Liver (tissue), 8 donors: ENCODE measurements at regions not wholly inside any gene's neighbourhood (a gene's known extent, or its start where the extent isn't known, plus 50 kb on each side); places are given as distances from the start of the nearest gene placed in this dataset.

ENCODE experiments used
- DNase-seq: peaks from one replicate; pipeline ENCODE4 v3.0.0-alpha.2; 2017; ENCODE audit warnings: low spot score
- H3K27ac ChIP-seq, 2 donors: one replicate each; pipeline ENCODE4 v1.7.0; 2013; ENCODE audit warnings: inconsistent platforms in 2 of 2, low read length in 2 of 2, control low read depth in 1 of 2, low read depth in 1 of 2, mild to moderate bottlenecking in 1 of 2
- H3K27me3 ChIP-seq, 4 donors: one replicate each; pipeline versions ENCODE4 v1.6.1 to v1.7.0; 2013; ENCODE audit warnings: low read length in 3 of 4, inconsistent platforms in 1 of 4, mild to moderate bottlenecking in 1 of 4, moderate library complexity in 1 of 4; ENCODE audit not compliant: control insufficient read depth in 4 of 4, insufficient read depth in 4 of 4
- H3K36me3 ChIP-seq, 4 donors: one replicate each; pipeline versions ENCODE4 v1.6.1 to v1.7.0; 2013; ENCODE audit warnings: low read length in 3 of 4, mild to moderate bottlenecking in 3 of 4, low read depth in 1 of 4, moderate library complexity in 1 of 4; ENCODE audit not compliant: control insufficient read depth in 4 of 4, insufficient read depth in 3 of 4
- H3K4me1 ChIP-seq, 4 donors: one replicate each; pipeline versions ENCODE4 v1.6.1 to v1.7.0; 2013; ENCODE audit warnings: low read length in 3 of 4, mild to moderate bottlenecking in 3 of 4, moderate library complexity in 1 of 4; ENCODE audit not compliant: control insufficient read depth in 4 of 4, insufficient read depth in 4 of 4
- H3K4me3 ChIP-seq, 3 donors: one replicate each; pipeline versions ENCODE4 v1.6.1 to v1.7.0; 2013; ENCODE audit warnings: low read length in 3 of 3, control low read depth in 1 of 3, low read depth in 1 of 3, mild to moderate bottlenecking in 1 of 3
- H3K9ac ChIP-seq, 2 donors: one replicate each; pipeline ENCODE4 v1.7.0; 2013; ENCODE audit warnings: low read length in 2 of 2, mild to moderate bottlenecking in 2 of 2, moderate library complexity in 2 of 2, control low read depth in 1 of 2, low read depth in 1 of 2
- H3K9me3 ChIP-seq, 4 donors: one replicate each; pipeline versions ENCODE4 v1.6.1 to v1.7.0; 2013; ENCODE audit warnings: low read length in 3 of 4; ENCODE audit not compliant: control insufficient read depth in 4 of 4
- EGR1 ChIP-seq, 2 donors: IDR thresholded peaks; 2 replicates each; pipeline ENCODE4 v1.6.1; 2016 to 2018; ENCODE audit warnings: antibody characterized with exemption in 2 of 2, low read depth in 2 of 2
- FOXA1 ChIP-seq: IDR thresholded peaks from 2 replicates; pipeline ENCODE4 v1.6.1; 2016; ENCODE audit warnings: antibody characterized with exemption
- FOXA2 ChIP-seq: IDR thresholded peaks from 2 replicates; pipeline ENCODE4 v1.6.1; 2016; ENCODE audit warnings: antibody characterized with exemption
- GABPA ChIP-seq, 2 donors: IDR thresholded peaks in 1 of 2; conservative IDR thresholded peaks in 1 of 2; 2 replicates each; pipeline ENCODE4 v1.6.1; 2016; ENCODE audit warnings: antibody characterized with exemption in 2 of 2, mild to moderate bottlenecking in 1 of 2, moderate library complexity in 1 of 2
- HNF4A ChIP-seq, 2 donors: conservative IDR thresholded peaks; 2 replicates each; pipeline ENCODE4 v1.6.1; 2016; ENCODE audit warnings: antibody characterized with exemption in 2 of 2, mild to moderate bottlenecking in 2 of 2
- HNF4G ChIP-seq: IDR thresholded peaks from 2 replicates; pipeline ENCODE4 v1.6.1; 2016; ENCODE audit warnings: antibody characterized with exemption
- JUND ChIP-seq, 2 donors: IDR thresholded peaks; 2 replicates each; pipeline ENCODE4 v1.6.1; 2016; ENCODE audit warnings: antibody characterized with exemption in 2 of 2
- NR2F2 ChIP-seq: IDR thresholded peaks from 2 replicates; pipeline ENCODE4 v1.6.1; 2016; ENCODE audit warnings: antibody characterized with exemption
- RAD21 ChIP-seq, 2 donors: IDR thresholded peaks; 2 replicates each; pipeline ENCODE4 v1.6.1; 2016; ENCODE audit warnings: antibody characterized with exemption in 2 of 2, mild to moderate bottlenecking in 2 of 2
- SP1 ChIP-seq: IDR thresholded peaks from 2 replicates; pipeline ENCODE4 v1.6.1; 2018; ENCODE audit warnings: antibody characterized with exemption, mild to moderate bottlenecking
- YY1 ChIP-seq: IDR thresholded peaks from 2 replicates; pipeline ENCODE4 v1.6.1; 2016; ENCODE audit warnings: antibody characterized with exemption, mild to moderate bottlenecking
- WGBS: extraction: QIAGEN DNeasy Blood & Tissue Kit; methylation state at CpG from one replicate; pipeline ENCODE4 v1.1.7; 2013; 5-methylcytosine and 5-hydroxymethylcytosine counted together
- TF ChIP-seq, protein P1 (sequence below): IDR thresholded peaks from 2 replicates; pipeline ENCODE4 v1.6.1; 2016; ENCODE audit warnings: antibody characterized with exemption
- TF ChIP-seq, protein P2 (sequence below): fragments of 150-350 bp; IDR thresholded peaks from 2 replicates; pipeline ENCODE4 v1.5.1; 2017; ENCODE audit warnings: improper control_type of control experiment, low read depth, low read length; ENCODE audit not compliant: missing input control
- TF ChIP-seq, protein P3 (sequence below): IDR thresholded peaks from 2 replicates; pipeline ENCODE4 v1.6.1; 2016; ENCODE audit warnings: antibody characterized with exemption
- TF ChIP-seq, protein P4 (sequence below): IDR thresholded peaks from 2 replicates; pipeline ENCODE4 v1.6.1; 2016; ENCODE audit warnings: antibody characterized with exemption
- TF ChIP-seq, protein P5 (sequence below): IDR thresholded peaks from 2 replicates; pipeline ENCODE4 v1.6.1; 2016; ENCODE audit warnings: antibody characterized with exemption, mild to moderate bottlenecking
- donor health status: healthy.
- donor health status: healthy.
- donor health status: healthy.
- donor health status: healthy.
- donor health status: healthy.

DNA sequence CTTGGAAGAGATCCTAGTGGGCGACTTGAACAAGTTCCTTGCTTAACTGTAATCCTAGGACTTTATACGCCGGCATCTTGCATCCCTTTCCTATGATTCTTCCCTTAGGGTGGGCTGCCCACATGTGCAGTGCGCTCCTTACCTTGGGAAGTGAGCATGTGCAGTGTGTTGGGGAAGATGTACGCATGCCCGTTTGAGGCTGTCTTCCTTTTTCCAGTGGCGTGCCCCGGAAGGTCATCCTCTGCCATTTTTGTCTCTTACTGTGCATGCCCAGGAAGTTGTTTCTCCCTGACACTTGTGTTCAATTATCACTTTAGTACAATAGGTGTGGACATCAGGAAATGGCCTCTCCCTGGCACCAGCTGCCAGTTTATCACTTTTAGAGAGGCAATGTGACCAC, 936.5 kb downstream of the TBC1D22A start:
- 81% methylated on average over 8 of the region's 8 CpGs for WGBS
- no peak overlapping the region for H3K9ac ChIP-seq
- TF ChIP-seq YY1 (no peak), FOXA1 (no peak), RAD21 (IDR thresholded peaks at IDR 0.05) (no peak), HNF4G (no peak), FOXA2 (no peak), HNF4A (conservative IDR thresholded peaks at IDR 0.05) (no peak), GABPA (IDR thresholded peaks at IDR 0.05 in 1 of 2, conservative IDR thresholded peaks at IDR 0.05 in 1 of 2) (no peak)
- TF ChIP-seq, protein P1, sequence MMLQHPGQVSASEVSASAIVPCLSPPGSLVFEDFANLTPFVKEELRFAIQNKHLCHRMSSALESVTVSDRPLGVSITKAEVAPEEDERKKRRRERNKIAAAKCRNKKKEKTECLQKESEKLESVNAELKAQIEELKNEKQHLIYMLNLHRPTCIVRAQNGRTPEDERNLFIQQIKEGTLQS = no peak
- TF ChIP-seq, protein P2, sequence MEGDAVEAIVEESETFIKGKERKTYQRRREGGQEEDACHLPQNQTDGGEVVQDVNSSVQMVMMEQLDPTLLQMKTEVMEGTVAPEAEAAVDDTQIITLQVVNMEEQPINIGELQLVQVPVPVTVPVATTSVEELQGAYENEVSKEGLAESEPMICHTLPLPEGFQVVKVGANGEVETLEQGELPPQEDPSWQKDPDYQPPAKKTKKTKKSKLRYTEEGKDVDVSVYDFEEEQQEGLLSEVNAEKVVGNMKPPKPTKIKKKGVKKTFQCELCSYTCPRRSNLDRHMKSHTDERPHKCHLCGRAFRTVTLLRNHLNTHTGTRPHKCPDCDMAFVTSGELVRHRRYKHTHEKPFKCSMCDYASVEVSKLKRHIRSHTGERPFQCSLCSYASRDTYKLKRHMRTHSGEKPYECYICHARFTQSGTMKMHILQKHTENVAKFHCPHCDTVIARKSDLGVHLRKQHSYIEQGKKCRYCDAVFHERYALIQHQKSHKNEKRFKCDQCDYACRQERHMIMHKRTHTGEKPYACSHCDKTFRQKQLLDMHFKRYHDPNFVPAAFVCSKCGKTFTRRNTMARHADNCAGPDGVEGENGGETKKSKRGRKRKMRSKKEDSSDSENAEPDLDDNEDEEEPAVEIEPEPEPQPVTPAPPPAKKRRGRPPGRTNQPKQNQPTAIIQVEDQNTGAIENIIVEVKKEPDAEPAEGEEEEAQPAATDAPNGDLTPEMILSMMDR = no peak
- TF ChIP-seq, protein P3, sequence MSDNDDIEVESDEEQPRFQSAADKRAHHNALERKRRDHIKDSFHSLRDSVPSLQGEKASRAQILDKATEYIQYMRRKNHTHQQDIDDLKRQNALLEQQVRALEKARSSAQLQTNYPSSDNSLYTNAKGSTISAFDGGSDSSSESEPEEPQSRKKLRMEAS = no peak
- no peak for DNase-seq
- no peaks in the 10 kb centered on the region for H3K9me3 ChIP-seq
- no peak overlapping the region for H3K4me3 ChIP-seq
- H3K36me3 ChIP-seq = no peaks in the 10 kb centered on the region
- no peaks in the 10 kb centered on the region for H3K4me1 ChIP-seq
- peaks cover 0 to 5% (median 0%) of the 10 kb centered on the region in 4 donors for H3K27me3 ChIP-seq
- H3K27ac ChIP-seq = no peak overlapping the region

DNA sequence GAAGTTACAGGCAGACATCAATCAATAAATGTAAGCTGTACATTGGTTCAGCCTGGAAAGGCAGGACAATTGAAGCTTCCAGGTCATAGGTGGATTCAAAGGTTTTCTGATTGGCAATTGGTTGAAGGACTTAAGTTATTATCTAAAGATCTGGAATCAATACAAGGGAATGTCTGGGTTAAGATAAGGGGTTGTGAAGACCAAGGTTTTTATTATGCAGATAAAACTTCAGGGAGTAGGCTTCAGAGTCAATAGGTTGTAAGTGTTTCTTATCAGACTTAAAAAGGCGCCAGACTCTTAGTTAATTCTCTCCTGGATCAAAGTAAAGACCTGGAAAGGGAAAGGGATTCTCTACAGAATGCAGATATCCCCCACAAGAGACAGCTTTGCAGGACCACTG, 935.4 kb downstream of the TBC1D22A start:
- H3K4me3 ChIP-seq = no peak overlapping the region
- H3K36me3 ChIP-seq = no peaks in the 10 kb centered on the region
- H3K27ac ChIP-seq = no peak overlapping the region
- WGBS = 38% methylated on average over 1 of the region's 1 CpG
- H3K4me1 ChIP-seq = no peaks in the 10 kb centered on the region
- H3K9me3 ChIP-seq = no peaks in the 10 kb centered on the region
- H3K9ac ChIP-seq = no peak overlapping the region
- DNase-seq = no peak
- H3K27me3 ChIP-seq = peaks cover 0 to 5% (median 0%) of the 10 kb centered on the region in 4 donors
- no peak for TF ChIP-seq RAD21 (IDR thresholded peaks at IDR 0.05)
- TF ChIP-seq, protein P4, sequence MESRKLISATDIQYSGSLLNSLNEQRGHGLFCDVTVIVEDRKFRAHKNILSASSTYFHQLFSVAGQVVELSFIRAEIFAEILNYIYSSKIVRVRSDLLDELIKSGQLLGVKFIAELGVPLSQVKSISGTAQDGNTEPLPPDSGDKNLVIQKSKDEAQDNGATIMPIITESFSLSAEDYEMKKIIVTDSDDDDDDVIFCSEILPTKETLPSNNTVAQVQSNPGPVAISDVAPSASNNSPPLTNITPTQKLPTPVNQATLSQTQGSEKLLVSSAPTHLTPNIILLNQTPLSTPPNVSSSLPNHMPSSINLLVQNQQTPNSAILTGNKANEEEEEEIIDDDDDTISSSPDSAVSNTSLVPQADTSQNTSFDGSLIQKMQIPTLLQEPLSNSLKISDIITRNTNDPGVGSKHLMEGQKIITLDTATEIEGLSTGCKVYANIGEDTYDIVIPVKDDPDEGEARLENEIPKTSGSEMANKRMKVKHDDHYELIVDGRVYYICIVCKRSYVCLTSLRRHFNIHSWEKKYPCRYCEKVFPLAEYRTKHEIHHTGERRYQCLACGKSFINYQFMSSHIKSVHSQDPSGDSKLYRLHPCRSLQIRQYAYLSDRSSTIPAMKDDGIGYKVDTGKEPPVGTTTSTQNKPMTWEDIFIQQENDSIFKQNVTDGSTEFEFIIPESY = no peak
- TF ChIP-seq EGR1 (IDR thresholded peaks at IDR 0.05; ENCODE audit: low read depth in 2 of 2) = no peak
- TF ChIP-seq, protein P1 = no peak
- TF ChIP-seq, protein P5, sequence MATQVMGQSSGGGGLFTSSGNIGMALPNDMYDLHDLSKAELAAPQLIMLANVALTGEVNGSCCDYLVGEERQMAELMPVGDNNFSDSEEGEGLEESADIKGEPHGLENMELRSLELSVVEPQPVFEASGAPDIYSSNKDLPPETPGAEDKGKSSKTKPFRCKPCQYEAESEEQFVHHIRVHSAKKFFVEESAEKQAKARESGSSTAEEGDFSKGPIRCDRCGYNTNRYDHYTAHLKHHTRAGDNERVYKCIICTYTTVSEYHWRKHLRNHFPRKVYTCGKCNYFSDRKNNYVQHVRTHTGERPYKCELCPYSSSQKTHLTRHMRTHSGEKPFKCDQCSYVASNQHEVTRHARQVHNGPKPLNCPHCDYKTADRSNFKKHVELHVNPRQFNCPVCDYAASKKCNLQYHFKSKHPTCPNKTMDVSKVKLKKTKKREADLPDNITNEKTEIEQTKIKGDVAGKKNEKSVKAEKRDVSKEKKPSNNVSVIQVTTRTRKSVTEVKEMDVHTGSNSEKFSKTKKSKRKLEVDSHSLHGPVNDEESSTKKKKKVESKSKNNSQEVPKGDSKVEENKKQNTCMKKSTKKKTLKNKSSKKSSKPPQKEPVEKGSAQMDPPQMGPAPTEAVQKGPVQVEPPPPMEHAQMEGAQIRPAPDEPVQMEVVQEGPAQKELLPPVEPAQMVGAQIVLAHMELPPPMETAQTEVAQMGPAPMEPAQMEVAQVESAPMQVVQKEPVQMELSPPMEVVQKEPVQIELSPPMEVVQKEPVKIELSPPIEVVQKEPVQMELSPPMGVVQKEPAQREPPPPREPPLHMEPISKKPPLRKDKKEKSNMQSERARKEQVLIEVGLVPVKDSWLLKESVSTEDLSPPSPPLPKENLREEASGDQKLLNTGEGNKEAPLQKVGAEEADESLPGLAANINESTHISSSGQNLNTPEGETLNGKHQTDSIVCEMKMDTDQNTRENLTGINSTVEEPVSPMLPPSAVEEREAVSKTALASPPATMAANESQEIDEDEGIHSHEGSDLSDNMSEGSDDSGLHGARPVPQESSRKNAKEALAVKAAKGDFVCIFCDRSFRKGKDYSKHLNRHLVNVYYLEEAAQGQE = no peak
- no peak for TF ChIP-seq JUND (IDR thresholded peaks at IDR 0.05)
- TF ChIP-seq HNF4A (conservative IDR thresholded peaks at IDR 0.05) = no peak
- TF ChIP-seq, protein P2 = no peak
- TF ChIP-seq FOXA2 = no peak
- TF ChIP-seq, protein P3 = no peak
- TF ChIP-seq NR2F2 = no peak
- TF ChIP-seq SP1 = no peak
- no peak for TF ChIP-seq HNF4G
- TF ChIP-seq YY1 = no peak
- TF ChIP-seq FOXA1 = no peak
